H7 (cell line): ENCODE measurements at regions not wholly inside any gene's neighbourhood (a gene's known extent, or its start where the extent isn't known, plus 50 kb on each side); places are given as distances from the start of the nearest gene placed in this dataset.
"Not testable (repeated sequence)": the region's sequence is repeated elsewhere in the genome, so short reads cannot be mapped to it uniquely, and the experiment has no call there.

Experiments used
- DNase-seq: peaks from one replicate; pipeline ENCODE4 v3.0.0; 2012
- H3K27me3 ChIP-seq: 2 replicates; pipeline ENCODE4 v1.6.0; 2011; ENCODE audit warnings: mild to moderate bottlenecking, low read length; ENCODE audit not compliant: control insufficient read depth, insufficient read depth
- H3K36me3 ChIP-seq: replicated peaks from 2 replicates; pipeline ENCODE4 v1.5.1; 2011; ENCODE audit warnings: low read length; ENCODE audit not compliant: control insufficient read depth, insufficient read depth
- H3K4me3 ChIP-seq: 2 replicates; pipeline ENCODE4 v1.5.1; 2011; ENCODE audit warnings: low read depth, mild to moderate bottlenecking, control low read depth, low read length, moderate library complexity; ENCODE audit not compliant: insufficient read depth

GRCh38 chr14:84512823-84513222 lies 1017.1 kb upstream of the FLRT2 start:
- H3K27me3 ChIP-seq, H3K36me3 ChIP-seq, H3K4me3 ChIP-seq, DNase-seq: not testable (repeated sequence)

GRCh38 chr14:84519836-84520235 lies 1010.1 kb upstream of the FLRT2 start:
- H3K4me3 ChIP-seq: no peak overlapping the region
- no peaks in the 10 kb centered on the region for H3K36me3 ChIP-seq
- H3K27me3 ChIP-seq: no peaks in the 10 kb centered on the region
- no peak for DNase-seq

GRCh38 chr14:84520711-84521338 lies 1009.1 kb upstream of the FLRT2 start:
- Histone ChIP-seq H3K4me3 (no peak overlapping the region), H3K36me3 (no peaks in the 10 kb centered on the region), H3K27me3 (no peaks in the 10 kb centered on the region)
- DNase-seq: no peak

- DNase-seq: no peak
- H3K27me3 ChIP-seq: no peaks in the 10 kb centered on the region
- no peak overlapping the region for H3K4me3 ChIP-seq
- H3K36me3 ChIP-seq: no peaks in the 10 kb centered on the region
These were observed 1006.2 kb upstream of the FLRT2 start for GRCh38 chr14:84523746-84524145.

- no peak overlapping the region for H3K4me3 ChIP-seq
- no peak for DNase-seq
- H3K36me3 ChIP-seq: no peaks in the 10 kb centered on the region
- no peaks in the 10 kb centered on the region for H3K27me3 ChIP-seq
These were observed 1002.2 kb upstream of the FLRT2 start for GRCh38 chr14:84527706-84528105.

- Histone ChIP-seq H3K4me3 (no peak overlapping the region), H3K27me3 (no peaks in the 10 kb centered on the region), H3K36me3 (no peaks in the 10 kb centered on the region)
- no peak for DNase-seq
These were observed 997.9 kb upstream of the FLRT2 start for GRCh38 chr14:84532016-84532415.

GRCh38 chr14:84533181-84533725 lies 996.7 kb upstream of the FLRT2 start:
- no peaks in the 10 kb centered on the region for H3K27me3 ChIP-seq
- H3K36me3 ChIP-seq: no peaks in the 10 kb centered on the region
- no peak overlapping the region for H3K4me3 ChIP-seq
- no peak for DNase-seq

GRCh38 chr14:84533791-84534190 lies 996.2 kb upstream of the FLRT2 start:
- no peaks in the 10 kb centered on the region for H3K36me3 ChIP-seq
- no peak for DNase-seq
- H3K4me3 ChIP-seq: no peak overlapping the region
- no peaks in the 10 kb centered on the region for H3K27me3 ChIP-seq

- no peaks in the 10 kb centered on the region for H3K36me3 ChIP-seq
- H3K27me3 ChIP-seq: no peaks in the 10 kb centered on the region
- DNase-seq: no peak
- H3K4me3 ChIP-seq: no peak overlapping the region
These were observed 994.5 kb upstream of the FLRT2 start for GRCh38 chr14:84535484-84535883.

- DNase-seq: peak; percentile 1
- Histone ChIP-seq H3K4me3 (no peak overlapping the region), H3K27me3 (no peaks in the 10 kb centered on the region), H3K36me3 (no peaks in the 10 kb centered on the region)
These were observed 994.0 kb upstream of the FLRT2 start for GRCh38 chr14:84535976-84536375.

- Histone ChIP-seq H3K27me3 (no peaks in the 10 kb centered on the region), H3K4me3 (no peak overlapping the region), H3K36me3 (no peaks in the 10 kb centered on the region)
- DNase-seq: no peak
These were observed 988.9 kb upstream of the FLRT2 start for GRCh38 chr14:84541018-84541417.

GRCh38 chr14:84543859-84544258 lies 986.1 kb upstream of the FLRT2 start:
- no peak for DNase-seq
- no peak overlapping the region for H3K4me3 ChIP-seq
- H3K27me3 ChIP-seq: no peaks in the 10 kb centered on the region
- no peaks in the 10 kb centered on the region for H3K36me3 ChIP-seq

GRCh38 chr14:84544486-84545131 lies 985.3 kb upstream of the FLRT2 start:
- no peak for DNase-seq
- Histone ChIP-seq H3K27me3 (no peaks in the 10 kb centered on the region), H3K36me3 (no peaks in the 10 kb centered on the region), H3K4me3 (no peak overlapping the region)

GRCh38 chr14:84546236-84546635 lies 983.7 kb upstream of the FLRT2 start:
- DNase-seq: no peak
- Histone ChIP-seq H3K27me3 (no peaks in the 10 kb centered on the region), H3K36me3 (no peaks in the 10 kb centered on the region), H3K4me3 (no peak overlapping the region)

- DNase-seq: no peak
- Histone ChIP-seq H3K27me3 (no peaks in the 10 kb centered on the region), H3K36me3 (no peaks in the 10 kb centered on the region), H3K4me3 (no peak overlapping the region)
These were observed 975.8 kb upstream of the FLRT2 start for GRCh38 chr14:84554136-84554535.
